GM20431 (cell line): ENCODE measurements at regions not wholly inside any gene's neighbourhood (a gene's known extent, or its start where the extent isn't known, plus 50 kb on each side); places are given as distances from the start of the nearest gene placed in this dataset.
"Not testable (repeated sequence)": the region's sequence is repeated elsewhere in the genome, so short reads cannot be mapped to it uniquely, and the experiment has no call there.

ENCODE experiments used
- in situ Hi-C: fragments of 300-500 bp; cut with MseI, MboI; formaldehyde crosslinking; loops from one replicate; pipeline ENCODE4 v1.15.0; 2020; ENCODE audit warnings: low sequenced_read_pairs; ENCODE audit not compliant: unreplicated experiment

- in situ Hi-C loops = no loop called here
Measured at GRCh38 chr2:156017341-156017885, 315.1 kb downstream of the NR4A2 start.

GRCh38 chr2:156009293-156009692 lies 323.2 kb downstream of the NR4A2 start:
- in situ Hi-C loops = no loop called here

GRCh38 chr2:156006721-156007618 lies 325.6 kb downstream of the NR4A2 start:
- in situ Hi-C loops = no loop called here

- in situ Hi-C loops = no loop called here
Measured at GRCh38 chr2:156005999-156006712, 326.4 kb downstream of the NR4A2 start.

- in situ Hi-C loops = no loop called here
Measured at GRCh38 chr2:156005531-156005930, 327.0 kb downstream of the NR4A2 start.

- in situ Hi-C loops = no loop called here
Measured at GRCh38 chr2:156004459-156004858, 328.1 kb downstream of the NR4A2 start.

GRCh38 chr2:156003780-156004179 lies 328.7 kb downstream of the NR4A2 start:
- in situ Hi-C loops = no loop called here

- in situ Hi-C loops = no loop called here
Measured at GRCh38 chr2:156001851-156002250, 330.7 kb downstream of the NR4A2 start.

GRCh38 chr2:155997538-155997937 lies 335.0 kb downstream of the NR4A2 start:
- in situ Hi-C loops = no loop called here

- in situ Hi-C loops = no loop called here
Measured at GRCh38 chr2:155994315-155994714, 338.2 kb downstream of the NR4A2 start.

- in situ Hi-C loops = no loop called here
Measured at GRCh38 chr2:155983845-155984244, 348.7 kb downstream of the NR4A2 start.

- in situ Hi-C loops = no loop called here
Measured at GRCh38 chr2:155982135-155982534, 350.4 kb downstream of the NR4A2 start.

GRCh38 chr2:155980941-155981560 lies 351.5 kb downstream of the NR4A2 start:
- in situ Hi-C loops = no loop called here

GRCh38 chr2:155975734-155976133 lies 356.8 kb downstream of the NR4A2 start:
- in situ Hi-C loops = no loop called here

- in situ Hi-C loops = no loop called here
Measured at GRCh38 chr2:155972916-155973315, 359.6 kb downstream of the NR4A2 start.

GRCh38 chr2:155966064-155966471 lies 366.5 kb downstream of the NR4A2 start:
- in situ Hi-C loops = not testable (repeated sequence)

GRCh38 chr2:155965415-155966063 lies 367.0 kb downstream of the NR4A2 start:
- in situ Hi-C loops = no loop called here

- in situ Hi-C loops = no loop called here
Measured at GRCh38 chr2:155961641-155962040, 370.9 kb downstream of the NR4A2 start.

- in situ Hi-C loops = no loop called here
Measured at GRCh38 chr2:155958834-155959233, 373.7 kb downstream of the NR4A2 start.

- in situ Hi-C loops = no loop called here
Measured at GRCh38 chr2:155947069-155947468, 385.5 kb downstream of the NR4A2 start.
